ENCODE measurements at regions not wholly inside any gene's neighbourhood (a gene's known extent, or its start where the extent isn't known, plus 50 kb on each side); places are given as distances from the start of the nearest gene placed in this dataset.

DNA sequence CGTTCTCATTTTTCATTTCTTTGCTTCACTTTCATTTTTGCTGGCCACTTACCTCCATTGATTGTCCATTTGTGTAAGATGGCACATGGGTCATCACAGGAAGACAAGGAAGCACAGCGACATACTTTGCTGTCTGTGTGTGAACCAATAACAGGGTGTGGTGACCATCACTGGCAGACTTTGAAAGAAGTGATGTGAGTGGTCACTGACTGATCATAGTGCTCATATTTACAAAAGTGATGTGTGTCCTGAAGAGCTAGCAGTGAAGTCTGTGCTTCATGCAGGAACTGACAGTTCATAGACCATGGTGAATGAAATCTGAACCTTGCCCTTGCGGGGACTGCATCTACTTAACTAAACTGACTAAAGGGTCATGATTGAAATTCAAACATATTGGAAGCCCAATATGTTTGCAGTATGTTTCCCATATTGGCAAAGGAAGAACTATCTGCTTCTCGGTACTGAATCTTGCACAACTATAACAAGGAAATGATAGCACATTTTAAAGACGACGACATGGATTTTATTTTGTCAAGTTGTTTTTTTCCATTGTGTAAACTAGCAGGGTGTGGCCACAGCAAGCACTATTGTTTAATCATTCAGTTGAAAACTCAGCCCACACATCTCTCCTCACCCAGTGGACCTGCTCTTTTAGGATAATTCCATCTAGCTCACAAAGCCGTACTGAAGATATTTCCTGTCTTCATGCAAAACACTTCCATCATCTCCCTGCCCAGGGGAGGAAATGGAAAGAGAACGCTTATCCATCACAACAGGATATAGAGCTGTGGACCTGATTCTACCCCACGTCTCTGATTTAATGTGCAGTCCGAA lies 232.0 kb upstream of the ANKRD55 start (continued):
- TF ChIP-seq, protein P1, sequence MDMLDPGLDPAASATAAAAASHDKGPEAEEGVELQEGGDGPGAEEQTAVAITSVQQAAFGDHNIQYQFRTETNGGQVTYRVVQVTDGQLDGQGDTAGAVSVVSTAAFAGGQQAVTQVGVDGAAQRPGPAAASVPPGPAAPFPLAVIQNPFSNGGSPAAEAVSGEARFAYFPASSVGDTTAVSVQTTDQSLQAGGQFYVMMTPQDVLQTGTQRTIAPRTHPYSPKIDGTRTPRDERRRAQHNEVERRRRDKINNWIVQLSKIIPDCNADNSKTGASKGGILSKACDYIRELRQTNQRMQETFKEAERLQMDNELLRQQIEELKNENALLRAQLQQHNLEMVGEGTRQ (IDR thresholded peaks at IDR 0.05; ENCODE audit: low read depth, low read length): no peak
- TF ChIP-seq, protein P1 (CRISPR knock-in tag; IDR thresholded peaks at IDR 0.05; ENCODE audit: borderline replicate concordance): no peak
- TF ChIP-seq JUND (CRISPR knock-in tag; IDR thresholded peaks at IDR 0.05) (no peak), YEATS4 (CRISPR knock-in tag; IDR thresholded peaks at IDR 0.05; ENCODE audit: borderline replicate concordance) (no peak), NFE2L1 (CRISPR knock-in tag; IDR thresholded peaks at IDR 0.05; ENCODE audit: borderline replicate concordance) (no peak), MATR3 (CRISPR knock-in tag; IDR thresholded peaks at IDR 0.05) (no peak), ZNF552 (CRISPR knock-in tag; IDR thresholded peaks at IDR 0.05; ENCODE audit: borderline replicate concordance) (no peak), NFE2L2 (IDR thresholded peaks at IDR 0.05; ENCODE audit: low read length) (no peak), HNRNPK (IDR thresholded peaks at IDR 0.05; ENCODE audit: low read depth, low read length, poor library complexity, severe bottlenecking) (no peak), ZNF792 (CRISPR knock-in tag; IDR thresholded peaks at IDR 0.05) (peak; percentile 67; the same call in 1 of the 2 replicates), KDM3A (CRISPR knock-in tag; IDR thresholded peaks at IDR 0.05; ENCODE audit: low read depth) (no peak), ZNF335 (CRISPR knock-in tag; IDR thresholded peaks at IDR 0.05) (no peak), IRX3 (CRISPR knock-in tag; IDR thresholded peaks at IDR 0.05; ENCODE audit: borderline replicate concordance, low read depth) (no peak), ZFP37 (CRISPR knock-in tag; IDR thresholded peaks at IDR 0.05; ENCODE audit: borderline replicate concordance) (no peak), MIER2 (CRISPR knock-in tag; IDR thresholded peaks at IDR 0.05) (peak; percentile 82), HNF4G (IDR thresholded peaks at IDR 0.05; ENCODE audit: borderline replicate concordance, low read depth, low read length) (peak; percentile 54; the same call in 1 of the 2 replicates), HNF4G (CRISPR knock-in tag; IDR thresholded peaks at IDR 0.05; ENCODE audit: borderline replicate concordance, low read depth) (peak; percentile 87; the same call in 1 of the 2 replicates)
- TF ChIP-seq, protein P2, sequence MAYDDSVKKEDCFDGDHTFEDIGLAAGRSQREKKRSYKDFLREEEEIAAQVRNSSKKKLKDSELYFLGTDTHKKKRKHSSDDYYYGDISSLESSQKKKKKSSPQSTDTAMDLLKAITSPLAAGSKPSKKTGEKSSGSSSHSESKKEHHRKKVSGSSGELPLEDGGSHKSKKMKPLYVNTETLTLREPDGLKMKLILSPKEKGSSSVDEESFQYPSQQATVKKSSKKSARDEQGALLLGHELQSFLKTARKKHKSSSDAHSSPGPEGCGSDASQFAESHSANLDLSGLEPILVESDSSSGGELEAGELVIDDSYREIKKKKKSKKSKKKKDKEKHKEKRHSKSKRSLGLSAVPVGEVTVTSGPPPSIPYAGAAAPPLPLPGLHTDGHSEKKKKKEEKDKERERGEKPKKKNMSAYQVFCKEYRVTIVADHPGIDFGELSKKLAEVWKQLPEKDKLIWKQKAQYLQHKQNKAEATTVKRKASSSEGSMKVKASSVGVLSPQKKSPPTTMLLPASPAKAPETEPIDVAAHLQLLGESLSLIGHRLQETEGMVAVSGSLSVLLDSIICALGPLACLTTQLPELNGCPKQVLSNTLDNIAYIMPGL (CRISPR knock-in tag; IDR thresholded peaks at IDR 0.05; ENCODE audit: borderline replicate concordance in 1 of 2, low read depth in 1 of 2): 0 out of 4 replicates have a peak, but pooled peaks of 1 of the 2 experiments have one; percentile 27
- TF ChIP-seq, protein P3, sequence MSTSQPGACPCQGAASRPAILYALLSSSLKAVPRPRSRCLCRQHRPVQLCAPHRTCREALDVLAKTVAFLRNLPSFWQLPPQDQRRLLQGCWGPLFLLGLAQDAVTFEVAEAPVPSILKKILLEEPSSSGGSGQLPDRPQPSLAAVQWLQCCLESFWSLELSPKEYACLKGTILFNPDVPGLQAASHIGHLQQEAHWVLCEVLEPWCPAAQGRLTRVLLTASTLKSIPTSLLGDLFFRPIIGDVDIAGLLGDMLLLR (CRISPR knock-in tag; IDR thresholded peaks at IDR 0.05): no peak
- TF ChIP-seq, protein P4, sequence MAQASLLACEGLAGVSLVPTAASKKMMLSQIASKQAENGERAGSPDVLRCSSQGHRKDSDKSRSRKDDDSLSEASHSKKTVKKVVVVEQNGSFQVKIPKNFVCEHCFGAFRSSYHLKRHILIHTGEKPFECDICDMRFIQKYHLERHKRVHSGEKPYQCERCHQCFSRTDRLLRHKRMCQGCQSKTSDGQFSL (CRISPR knock-in tag; IDR thresholded peaks at IDR 0.05): no peak
- TF ChIP-seq, protein P5, sequence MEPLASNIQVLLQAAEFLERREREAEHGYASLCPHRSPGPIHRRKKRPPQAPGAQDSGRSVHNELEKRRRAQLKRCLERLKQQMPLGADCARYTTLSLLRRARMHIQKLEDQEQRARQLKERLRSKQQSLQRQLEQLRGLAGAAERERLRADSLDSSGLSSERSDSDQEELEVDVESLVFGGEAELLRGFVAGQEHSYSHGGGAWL (CRISPR knock-in tag; IDR thresholded peaks at IDR 0.05): no peak
- TF ChIP-seq, protein P6, sequence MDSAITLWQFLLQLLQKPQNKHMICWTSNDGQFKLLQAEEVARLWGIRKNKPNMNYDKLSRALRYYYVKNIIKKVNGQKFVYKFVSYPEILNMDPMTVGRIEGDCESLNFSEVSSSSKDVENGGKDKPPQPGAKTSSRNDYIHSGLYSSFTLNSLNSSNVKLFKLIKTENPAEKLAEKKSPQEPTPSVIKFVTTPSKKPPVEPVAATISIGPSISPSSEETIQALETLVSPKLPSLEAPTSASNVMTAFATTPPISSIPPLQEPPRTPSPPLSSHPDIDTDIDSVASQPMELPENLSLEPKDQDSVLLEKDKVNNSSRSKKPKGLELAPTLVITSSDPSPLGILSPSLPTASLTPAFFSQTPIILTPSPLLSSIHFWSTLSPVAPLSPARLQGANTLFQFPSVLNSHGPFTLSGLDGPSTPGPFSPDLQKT (CRISPR knock-in tag; IDR thresholded peaks at IDR 0.05; ENCODE audit: borderline replicate concordance): no peak

Data from HepG2 (cell line).